HCT116 (cell line): ENCODE measurements at regions not wholly inside any gene's neighbourhood (a gene's known extent, or its start where the extent isn't known, plus 50 kb on each side); places are given as distances from the start of the nearest gene placed in this dataset.

Experiments
- ATAC-seq: fragments of 200-7000 bp; cut with Tn5 transposase; 2 replicates; pipeline ENCODE4 v1.9.1; 2020; ENCODE audit warnings: mild to moderate bottlenecking, moderate library complexity
- BruUV-seq: library from RNA; stranded (reverse); fragments of 400-500 nt; replicated peaks from 2 replicates; lab custom pipeline; 2021; lab: Mats Ljungman, UMichigan
- CTCF ChIA-PET: fragments of 300-600 bp; sonication (Branson Sonifier 250); formaldehyde crosslinking; loops from one replicate; lab custom pipeline; 2021; ENCODE audit warnings: antibody characterized with exemption; lab: Charles Lee
- POLR2A ChIA-PET: fragments of 300-600, 350-600 bp; sonication (Branson Sonifier 250); formaldehyde crosslinking; loops from one replicate; lab custom pipeline; 2021; ENCODE audit warnings: antibody characterized with exemption; lab: Charles Lee
- RAD21 ChIA-PET, 2 experiments: fragments of 300-600 bp; sonication (Branson Sonifier 250); formaldehyde crosslinking; loops; one replicate each; lab custom pipeline; 2023; ENCODE audit warnings: low total read pairs in 2 of 2; ENCODE audit not compliant: uncharacterized antibody in 2 of 2, unreplicated experiment in 2 of 2, low non-redundant PET in 1 of 2; lab: Charles Lee
- DNase-seq: peaks from one replicate; pipeline ENCODE4 v3.0.0-alpha.2; 2010; ENCODE audit warnings: low read depth, low spot score
- H2AFZ ChIP-seq: fragments of 200-600 bp; shearing (Covaris generic), sonication (generic); 2 replicates; pipeline ENCODE4 v1.6.1; 2017; ENCODE audit warnings: low read depth, mixed run types, mixed read lengths, antibody characterized with exemption, low read length; ENCODE audit not compliant: poor library complexity, severe bottlenecking
- H3K27ac ChIP-seq: 2 replicates; pipeline ENCODE4 v1.5.1; 2012; ENCODE audit warnings: low read depth, low read length
- H3K27me3 ChIP-seq: fragments of 200-600 bp; sonication (generic); 2 replicates; pipeline ENCODE4 v1.6.1; 2016; ENCODE audit warnings: mixed run types, low read length, mixed read lengths; ENCODE audit not compliant: insufficient read depth
- H3K36me3 ChIP-seq, 2 experiments: fragments of 200-500 bp in 1 of 2; fragments of 200-600 bp in 1 of 2; sonication (Bioruptor generic) in 1 of 2; sonication (generic) in 1 of 2; 2 replicates each; pipeline versions ENCODE4 v1.5.1 to v1.6.1; 2014 to 2016; ENCODE audit warnings: low read length in 2 of 2, inconsistent platforms in 1 of 2, mixed read lengths in 1 of 2, mixed run types in 1 of 2; ENCODE audit not compliant: insufficient read depth in 2 of 2, control insufficient read depth in 1 of 2
- H3K4me1 ChIP-seq, 2 experiments: fragments of 200-600 bp in 1 of 2; sonication (generic) in 1 of 2; 2 replicates each; pipeline versions ENCODE4 v1.5.1 to v1.6.1; 2012 to 2017; ENCODE audit warnings: low read length in 2 of 2, inconsistent platforms in 1 of 2, mild to moderate bottlenecking in 1 of 2, mixed read lengths in 1 of 2, mixed run types in 1 of 2, moderate library complexity in 1 of 2; ENCODE audit not compliant: insufficient read depth in 2 of 2, control insufficient read depth in 1 of 2
- H3K4me2 ChIP-seq: fragments of 200-600 bp; sonication (generic); 2 replicates; pipeline ENCODE4 v1.6.1; 2017; ENCODE audit warnings: mixed run types, low read length, mixed read lengths
- H3K4me3 ChIP-seq, 2 experiments: fragments of 200-600 bp in 1 of 2; sonication (generic) in 1 of 2; replicated peaks in 1 of 2; 2 replicates each; pipeline ENCODE4 v1.5.1; 2011 to 2016; ENCODE audit warnings: low read length in 2 of 2, control low read depth in 1 of 2, low read depth in 1 of 2, mild to moderate bottlenecking in 1 of 2, mixed read lengths in 1 of 2, mixed run types in 1 of 2
- H3K79me2 ChIP-seq: fragments of 200-600 bp; sonication (generic); 2 replicates; pipeline ENCODE4 v1.6.1; 2017; ENCODE audit warnings: mild to moderate bottlenecking, mixed run types, low read length, moderate library complexity, mixed read lengths; ENCODE audit not compliant: insufficient read depth
- H3K9ac ChIP-seq: fragments of 200-600 bp; sonication (generic); 2 replicates; pipeline ENCODE4 v1.6.1; 2016; ENCODE audit warnings: low read length, mixed read lengths
- H3K9me2 ChIP-seq: fragments of 200-600 bp; sonication (generic), shearing (Covaris generic); 2 replicates; pipeline ENCODE4 v1.6.1; 2017; ENCODE audit warnings: mixed run types, mild to moderate bottlenecking, moderate library complexity; ENCODE audit not compliant: insufficient read depth
- H3K9me3 ChIP-seq, 2 experiments: fragments of 200-500 bp in 1 of 2; fragments of 200-600 bp in 1 of 2; sonication (Bioruptor generic) in 1 of 2; sonication (generic) in 1 of 2; 2 replicates each; pipeline ENCODE4 v1.6.1; 2014 to 2017; ENCODE audit warnings: low read length in 2 of 2, mixed read lengths in 2 of 2, inconsistent platforms in 1 of 2, low read depth in 1 of 2, mild to moderate bottlenecking in 1 of 2, mixed run types in 1 of 2, moderate library complexity in 1 of 2; ENCODE audit not compliant: control insufficient read depth in 1 of 2, insufficient read depth in 1 of 2
- H4K20me1 ChIP-seq: fragments of 200-600 bp; sonication (generic), shearing (Covaris generic); 2 replicates; pipeline ENCODE4 v1.6.1; 2017; ENCODE audit warnings: mixed run types, mild to moderate bottlenecking, moderate library complexity; ENCODE audit not compliant: insufficient read depth
- ELF1 ChIP-seq: IDR thresholded peaks from 2 replicates; pipeline ENCODE4 v1.6.1; 2012; ENCODE audit warnings: low read depth, borderline replicate concordance
- EZH2 ChIP-seq: fragments of 200-600 bp; sonication (generic); IDR thresholded peaks from 2 replicates; pipeline ENCODE4 v1.6.1; 2017; ENCODE audit warnings: antibody characterized with exemption, mixed run types
- EZH2phosphoT487 ChIP-seq: fragments of 200-600 bp; IDR thresholded peaks from 2 replicates; pipeline ENCODE4 v1.6.1; 2018; ENCODE audit warnings: antibody characterized with exemption, borderline replicate concordance
- FOSL1 ChIP-seq: IDR thresholded peaks from 2 replicates; pipeline ENCODE4 v1.6.1; 2012; ENCODE audit warnings: low read depth
- POLR2A ChIP-seq: IDR thresholded peaks from 2 replicates; pipeline ENCODE4 v1.7.0; 2011; ENCODE audit warnings: borderline replicate concordance; ENCODE audit not compliant: insufficient read depth, insufficient read length; ENCODE audit errors: extremely low read depth
- SIN3A ChIP-seq: IDR thresholded peaks from 2 replicates; pipeline ENCODE4 v1.6.1; 2012; ENCODE audit warnings: low read depth
- SP1 ChIP-seq: IDR thresholded peaks from 2 replicates; pipeline ENCODE4 v1.6.1; 2012; ENCODE audit warnings: low read depth
- SRF ChIP-seq: IDR thresholded peaks from 2 replicates; pipeline ENCODE4 v1.6.1; 2012; ENCODE audit warnings: low read depth
- TCF7L2 ChIP-seq: IDR thresholded peaks from 2 replicates; pipeline ENCODE4 v1.7.0; 2011; ENCODE audit warnings: borderline replicate concordance, inconsistent platforms; ENCODE audit not compliant: insufficient read depth, insufficient read length; ENCODE audit errors: extremely low read depth
- intact Hi-C: fragments of 100-400 bp; cut with micrococcal nuclease; formaldehyde crosslinking; loops from 2 replicates; pipeline ENCODE4 v1.10.0; 2022
- TF ChIP-seq, protein P1 (sequence below): IDR thresholded peaks from 2 replicates; pipeline ENCODE4 v1.6.1; 2012; ENCODE audit warnings: low read depth

DNA sequence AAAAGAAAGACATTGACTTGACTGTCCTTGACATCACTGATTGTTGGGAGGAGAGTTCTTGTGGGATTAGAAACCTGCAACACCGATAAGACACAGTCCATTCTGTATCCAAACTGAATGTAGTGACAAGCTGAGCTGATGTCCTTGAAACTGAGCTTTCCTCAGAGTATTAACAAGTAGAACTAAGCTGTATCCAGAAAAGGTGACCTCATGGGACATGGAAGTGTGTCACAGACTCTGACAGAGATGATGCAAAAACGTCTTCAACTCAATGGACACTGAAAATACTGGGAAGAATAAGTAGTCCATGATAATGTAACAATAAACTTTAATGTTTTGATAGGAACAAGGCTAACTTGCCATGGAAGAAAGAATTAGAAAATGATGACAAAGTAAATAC, 690.1 kb downstream of the CDH18 start:
- Histone ChIP-seq H3K9me2 (no peaks in the 10 kb centered on the region), H3K9ac (no peak overlapping the region), H3K4me3 (no peak overlapping the region), H4K20me1 (no peaks in the 10 kb centered on the region), H3K79me2 (no peaks in the 10 kb centered on the region), H3K27me3 (no peaks in the 10 kb centered on the region), H3K9me3 (peaks cover 11 to 17% of the 10 kb centered on the region in 2 experiments; a peak in 3 of 4 replicates), H3K4me2 (no peak overlapping the region), H3K4me1 (no peaks in the 10 kb centered on the region), H3K36me3 (no peaks in the 10 kb centered on the region)
- ChIA-PET RAD21 (no interaction called here), POLR2A (no interaction called here)
- intact Hi-C loops = no loop called here
- DNase-seq = no peak
- ATAC-seq = no peak
- TF ChIP-seq SIN3A = no peak
- TF ChIP-seq EZH2 = no peak
- no peak for TF ChIP-seq TCF7L2
- TF ChIP-seq, protein P1, sequence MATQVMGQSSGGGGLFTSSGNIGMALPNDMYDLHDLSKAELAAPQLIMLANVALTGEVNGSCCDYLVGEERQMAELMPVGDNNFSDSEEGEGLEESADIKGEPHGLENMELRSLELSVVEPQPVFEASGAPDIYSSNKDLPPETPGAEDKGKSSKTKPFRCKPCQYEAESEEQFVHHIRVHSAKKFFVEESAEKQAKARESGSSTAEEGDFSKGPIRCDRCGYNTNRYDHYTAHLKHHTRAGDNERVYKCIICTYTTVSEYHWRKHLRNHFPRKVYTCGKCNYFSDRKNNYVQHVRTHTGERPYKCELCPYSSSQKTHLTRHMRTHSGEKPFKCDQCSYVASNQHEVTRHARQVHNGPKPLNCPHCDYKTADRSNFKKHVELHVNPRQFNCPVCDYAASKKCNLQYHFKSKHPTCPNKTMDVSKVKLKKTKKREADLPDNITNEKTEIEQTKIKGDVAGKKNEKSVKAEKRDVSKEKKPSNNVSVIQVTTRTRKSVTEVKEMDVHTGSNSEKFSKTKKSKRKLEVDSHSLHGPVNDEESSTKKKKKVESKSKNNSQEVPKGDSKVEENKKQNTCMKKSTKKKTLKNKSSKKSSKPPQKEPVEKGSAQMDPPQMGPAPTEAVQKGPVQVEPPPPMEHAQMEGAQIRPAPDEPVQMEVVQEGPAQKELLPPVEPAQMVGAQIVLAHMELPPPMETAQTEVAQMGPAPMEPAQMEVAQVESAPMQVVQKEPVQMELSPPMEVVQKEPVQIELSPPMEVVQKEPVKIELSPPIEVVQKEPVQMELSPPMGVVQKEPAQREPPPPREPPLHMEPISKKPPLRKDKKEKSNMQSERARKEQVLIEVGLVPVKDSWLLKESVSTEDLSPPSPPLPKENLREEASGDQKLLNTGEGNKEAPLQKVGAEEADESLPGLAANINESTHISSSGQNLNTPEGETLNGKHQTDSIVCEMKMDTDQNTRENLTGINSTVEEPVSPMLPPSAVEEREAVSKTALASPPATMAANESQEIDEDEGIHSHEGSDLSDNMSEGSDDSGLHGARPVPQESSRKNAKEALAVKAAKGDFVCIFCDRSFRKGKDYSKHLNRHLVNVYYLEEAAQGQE = no peak
- no peak for TF ChIP-seq EZH2phosphoT487
- TF ChIP-seq FOSL1 = no peak
- TF ChIP-seq POLR2A = no peak
- TF ChIP-seq ELF1 = no peak
- TF ChIP-seq SRF = no peak
- TF ChIP-seq SP1 = no peak
- TF ChIP-seq, all 23 proteins: peak for 0
- BruUV-seq = no TSS peak
- CTCF ChIA-PET = no interaction called here
- Histone ChIP-seq H3K27ac (no peak overlapping the region), H2AFZ (no peak overlapping the region)
